ENCODE measurements at regions not wholly inside any gene's neighbourhood (a gene's known extent, or its start where the extent isn't known, plus 50 kb on each side); places are given as distances from the start of the nearest gene placed in this dataset.

DNA sequence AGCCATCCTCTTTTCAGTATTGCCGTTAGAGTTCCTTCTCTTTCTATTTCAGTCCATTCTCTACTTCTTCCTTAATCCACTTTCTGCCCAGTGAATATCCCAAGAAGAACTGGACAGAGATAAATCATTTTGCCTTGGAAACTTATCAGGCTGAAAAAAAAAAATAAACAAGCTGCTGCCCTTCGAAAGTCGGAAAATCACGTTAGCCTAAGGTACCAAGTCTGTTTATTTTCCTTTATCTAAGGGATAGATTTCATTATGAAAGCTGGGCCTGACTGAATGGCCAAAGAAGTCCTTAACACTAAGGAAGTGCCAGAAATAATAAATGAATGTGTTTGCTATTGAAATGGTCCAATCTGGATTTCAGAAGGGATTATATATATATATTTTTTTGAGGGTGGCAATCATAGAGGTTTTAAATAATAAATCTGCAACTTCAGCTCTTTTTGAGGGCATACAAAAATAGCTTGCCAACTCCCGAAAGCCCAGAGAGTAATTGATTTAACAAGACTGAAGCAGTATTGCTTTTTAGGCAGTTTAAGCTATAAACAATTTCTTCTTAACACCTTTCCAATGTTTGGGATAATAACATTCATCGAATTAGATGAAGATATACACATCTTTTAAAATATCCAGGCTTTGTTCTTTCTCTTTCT is 127.0 kb upstream of the STMND1 start:
- TF ChIP-seq EP300 (IDR thresholded peaks at IDR 0.05; ENCODE audit: borderline replicate concordance in 1 of 2, low read depth in 1 of 2, low read length in 1 of 2) (no peak), POLR2AphosphoS5 (IDR thresholded peaks at IDR 0.05; ENCODE audit: low read depth, low read length) (no peak)
- TF ChIP-seq, protein P1, sequence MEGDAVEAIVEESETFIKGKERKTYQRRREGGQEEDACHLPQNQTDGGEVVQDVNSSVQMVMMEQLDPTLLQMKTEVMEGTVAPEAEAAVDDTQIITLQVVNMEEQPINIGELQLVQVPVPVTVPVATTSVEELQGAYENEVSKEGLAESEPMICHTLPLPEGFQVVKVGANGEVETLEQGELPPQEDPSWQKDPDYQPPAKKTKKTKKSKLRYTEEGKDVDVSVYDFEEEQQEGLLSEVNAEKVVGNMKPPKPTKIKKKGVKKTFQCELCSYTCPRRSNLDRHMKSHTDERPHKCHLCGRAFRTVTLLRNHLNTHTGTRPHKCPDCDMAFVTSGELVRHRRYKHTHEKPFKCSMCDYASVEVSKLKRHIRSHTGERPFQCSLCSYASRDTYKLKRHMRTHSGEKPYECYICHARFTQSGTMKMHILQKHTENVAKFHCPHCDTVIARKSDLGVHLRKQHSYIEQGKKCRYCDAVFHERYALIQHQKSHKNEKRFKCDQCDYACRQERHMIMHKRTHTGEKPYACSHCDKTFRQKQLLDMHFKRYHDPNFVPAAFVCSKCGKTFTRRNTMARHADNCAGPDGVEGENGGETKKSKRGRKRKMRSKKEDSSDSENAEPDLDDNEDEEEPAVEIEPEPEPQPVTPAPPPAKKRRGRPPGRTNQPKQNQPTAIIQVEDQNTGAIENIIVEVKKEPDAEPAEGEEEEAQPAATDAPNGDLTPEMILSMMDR (IDR thresholded peaks at IDR 0.05): no peak
